HEK293 (cell line): ENCODE measurements at regions not wholly inside any gene's neighbourhood (a gene's known extent, or its start where the extent isn't known, plus 50 kb on each side); places are given as distances from the start of the nearest gene placed in this dataset.

Experiments used
- EGR2 ChIP-seq: fragments of 450-650 bp; formaldehyde crosslinking; IDR thresholded peaks from 2 replicates; pipeline ENCODE4 v1.5.1; 2016; ENCODE audit warnings: low read depth, missing biosample characterization, missing genetic modification characterization
- HOXC10 ChIP-seq: sonication (generic); formaldehyde crosslinking; IDR thresholded peaks from 2 replicates; pipeline ENCODE4 v1.8.1; 2023; ENCODE audit warnings: mild to moderate bottlenecking, missing genetic modification reagents
- KLF7 ChIP-seq: fragments of 450-650 bp; formaldehyde crosslinking; IDR thresholded peaks from 2 replicates; pipeline ENCODE4 v1.5.1; 2016; ENCODE audit warnings: missing biosample characterization, missing genetic modification characterization, borderline replicate concordance
- OSR2 ChIP-seq: fragments of 450-650 bp; formaldehyde crosslinking; IDR thresholded peaks from 2 replicates; pipeline ENCODE4 v1.5.1; 2016; ENCODE audit warnings: missing biosample characterization, missing genetic modification characterization
- OVOL3 ChIP-seq: fragments of 450-650 bp; formaldehyde crosslinking; IDR thresholded peaks from 2 replicates; pipeline ENCODE4 v1.5.1; 2016; ENCODE audit warnings: missing biosample characterization, missing genetic modification characterization
- SCRT1 ChIP-seq: fragments of 450-650 bp; formaldehyde crosslinking; IDR thresholded peaks from 2 replicates; pipeline ENCODE4 v1.5.1; 2016; ENCODE audit warnings: missing biosample characterization, missing genetic modification characterization, borderline replicate concordance
- WT1 ChIP-seq: fragments of 450-650 bp; formaldehyde crosslinking; IDR thresholded peaks from 2 replicates; pipeline ENCODE4 v1.5.1; 2016; ENCODE audit warnings: missing biosample characterization, missing genetic modification characterization
- ZFP3 ChIP-seq: fragments of 450-650 bp; formaldehyde crosslinking; IDR thresholded peaks from 2 replicates; pipeline ENCODE4 v1.5.1; 2016; ENCODE audit warnings: low read depth, missing biosample characterization, missing genetic modification characterization
- ZFP37 ChIP-seq: fragments of 450-650 bp; formaldehyde crosslinking; IDR thresholded peaks from 2 replicates; pipeline ENCODE4 v1.5.1; 2016; ENCODE audit warnings: missing biosample characterization, missing genetic modification characterization
- ZNF114 ChIP-seq: fragments of 450-650 bp; formaldehyde crosslinking; IDR thresholded peaks from 2 replicates; pipeline ENCODE4 v1.5.0; 2017; ENCODE audit warnings: missing biosample characterization, missing genetic modification characterization
- ZNF132 ChIP-seq: fragments of 450-650 bp; formaldehyde crosslinking; IDR thresholded peaks from 2 replicates; pipeline ENCODE4 v1.5.1; 2017; ENCODE audit warnings: missing biosample characterization, missing genetic modification characterization, borderline replicate concordance
- ZNF23 ChIP-seq: fragments of 450-650 bp; formaldehyde crosslinking; IDR thresholded peaks from 2 replicates; pipeline ENCODE4 v1.5.1; 2016; ENCODE audit warnings: missing biosample characterization, missing genetic modification characterization, borderline replicate concordance
- ZNF239 ChIP-seq: fragments of 450-650 bp; formaldehyde crosslinking; IDR thresholded peaks from 2 replicates; pipeline ENCODE4 v1.5.1; 2016; ENCODE audit warnings: missing biosample characterization, missing genetic modification characterization
- ZNF24 ChIP-seq: fragments of 450-650 bp; formaldehyde crosslinking; IDR thresholded peaks from 2 replicates; pipeline ENCODE4 v1.5.1; 2016; ENCODE audit warnings: missing biosample characterization, missing genetic modification characterization
- ZNF266 ChIP-seq: fragments of 450-650 bp; formaldehyde crosslinking; IDR thresholded peaks from 2 replicates; pipeline ENCODE4 v1.5.1; 2016; ENCODE audit warnings: missing biosample characterization, missing genetic modification characterization, low read depth
- ZNF335 ChIP-seq: fragments of 450-650 bp; formaldehyde crosslinking; conservative IDR thresholded peaks from 2 replicates; pipeline ENCODE4 v1.5.1; 2016; ENCODE audit warnings: missing biosample characterization, missing genetic modification characterization
- ZNF354C ChIP-seq: fragments of 450-650 bp; formaldehyde crosslinking; IDR thresholded peaks from 2 replicates; pipeline ENCODE4 v1.5.1; 2016; ENCODE audit warnings: missing biosample characterization, missing genetic modification characterization, low read depth, borderline replicate concordance
- ZNF366 ChIP-seq: fragments of 450-650 bp; formaldehyde crosslinking; conservative IDR thresholded peaks from 2 replicates; pipeline ENCODE4 v1.5.1; 2016; ENCODE audit warnings: missing biosample characterization, missing genetic modification characterization
- ZNF544 ChIP-seq: fragments of 450-650 bp; formaldehyde crosslinking; IDR thresholded peaks from 2 replicates; pipeline ENCODE4 v1.5.0; 2017; ENCODE audit warnings: missing biosample characterization, missing genetic modification characterization
- ZNF548 ChIP-seq: fragments of 450-650 bp; formaldehyde crosslinking; IDR thresholded peaks from 2 replicates; pipeline ENCODE4 v1.5.1; 2016; ENCODE audit warnings: missing biosample characterization, missing genetic modification characterization
- ZNF610 ChIP-seq: fragments of 450-650 bp; formaldehyde crosslinking; IDR thresholded peaks from 2 replicates; pipeline ENCODE4 v1.5.1; 2016; ENCODE audit warnings: missing biosample characterization, missing genetic modification characterization, borderline replicate concordance
- ZNF621 ChIP-seq: fragments of 450-650 bp; formaldehyde crosslinking; IDR thresholded peaks from 2 replicates; pipeline ENCODE4 v1.5.1; 2017; ENCODE audit warnings: missing biosample characterization, missing genetic modification characterization
- ZNF629 ChIP-seq: fragments of 450-650 bp; formaldehyde crosslinking; IDR thresholded peaks from 2 replicates; pipeline ENCODE4 v1.5.1; 2017; ENCODE audit warnings: missing biosample characterization, missing genetic modification characterization
- ZNF670 ChIP-seq: fragments of 450-650 bp; formaldehyde crosslinking; IDR thresholded peaks from 2 replicates; pipeline ENCODE4 v1.5.1; 2016; ENCODE audit warnings: missing biosample characterization, missing genetic modification characterization, low read depth
- ZNF677 ChIP-seq: fragments of 450-650 bp; IDR thresholded peaks from 2 replicates; pipeline ENCODE4 v1.5.0; 2018; ENCODE audit warnings: missing biosample characterization, mild to moderate bottlenecking, missing genetic modification characterization, moderate library complexity
- ZNF830 ChIP-seq: fragments of 450-650 bp; IDR thresholded peaks from 2 replicates; pipeline ENCODE4 v1.5.0; 2018; ENCODE audit warnings: missing biosample characterization, missing genetic modification characterization, low read depth, mild to moderate bottlenecking, moderate library complexity
- TF ChIP-seq, protein P1 (sequence below): fragments of 450-650 bp; formaldehyde crosslinking; IDR thresholded peaks from 2 replicates; pipeline ENCODE4 v1.5.1; 2016; ENCODE audit warnings: missing biosample characterization, missing genetic modification characterization
- TF ChIP-seq, protein P2 (sequence below): fragments of 450-650 bp; formaldehyde crosslinking; conservative IDR thresholded peaks from 2 replicates; pipeline ENCODE4 v1.5.1; 2016; ENCODE audit warnings: low read depth, missing biosample characterization, missing genetic modification characterization
- TF ChIP-seq, protein P3 (sequence below): fragments of 450-650 bp; formaldehyde crosslinking; IDR thresholded peaks from 2 replicates; pipeline ENCODE4 v1.5.1; 2016; ENCODE audit warnings: missing biosample characterization, missing genetic modification characterization, borderline replicate concordance
- TF ChIP-seq, protein P4 (sequence below): fragments of 450-650 bp; formaldehyde crosslinking; IDR thresholded peaks from 2 replicates; pipeline ENCODE4 v1.5.0; 2017; ENCODE audit warnings: missing biosample characterization, missing genetic modification characterization, borderline replicate concordance

DNA sequence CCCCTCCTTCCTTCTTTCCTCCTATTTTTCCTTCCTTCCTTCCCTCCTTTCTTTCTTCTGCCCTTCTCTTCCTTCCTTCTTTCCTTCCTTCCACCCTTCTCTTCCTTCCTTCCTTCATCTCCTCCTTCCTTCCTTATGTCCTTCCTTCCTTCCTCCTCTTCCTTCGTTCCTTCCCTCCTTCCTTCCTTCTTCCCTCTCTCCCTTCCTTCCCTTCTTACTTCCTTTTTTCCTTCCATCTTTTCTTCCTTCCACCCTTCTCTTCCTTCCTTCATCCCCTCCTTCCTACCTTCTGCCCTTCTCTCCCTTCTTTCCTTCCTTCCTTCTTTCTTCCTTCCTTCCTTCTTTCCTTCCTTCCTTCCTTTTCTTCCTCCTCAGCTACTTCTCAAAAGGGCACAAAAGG, 287.3 kb upstream of the ZNF507 start (continued):
- TF ChIP-seq ZNF670 (tag by site-specific recombination) = no peak
- TF ChIP-seq ZNF629 = no peak
- no peak for TF ChIP-seq ZNF830 (tag by site-specific recombination)
- TF ChIP-seq WT1 (tag by site-specific recombination) = no peak
- no peak for TF ChIP-seq SCRT1 (tag by site-specific recombination)
- no peak for TF ChIP-seq ZNF24 (tag by site-specific recombination)
- no peak for TF ChIP-seq ZNF23 (tag by site-specific recombination)
- no peak for TF ChIP-seq ZFP37
- TF ChIP-seq EGR2 (tag by site-specific recombination) = no peak
- TF ChIP-seq ZNF114 (tag by site-specific recombination) = 0 out of 2 replicates have a peak, but pooled peaks have one; percentile 57
- TF ChIP-seq ZNF239 (tag by site-specific recombination) = no peak
- peak; percentile 99 for TF ChIP-seq ZNF366 (tag by site-specific recombination)
- TF ChIP-seq ZNF266 (tag by site-specific recombination) = peak; percentile 47; the same call in 1 of the 2 replicates
- TF ChIP-seq, protein P1, sequence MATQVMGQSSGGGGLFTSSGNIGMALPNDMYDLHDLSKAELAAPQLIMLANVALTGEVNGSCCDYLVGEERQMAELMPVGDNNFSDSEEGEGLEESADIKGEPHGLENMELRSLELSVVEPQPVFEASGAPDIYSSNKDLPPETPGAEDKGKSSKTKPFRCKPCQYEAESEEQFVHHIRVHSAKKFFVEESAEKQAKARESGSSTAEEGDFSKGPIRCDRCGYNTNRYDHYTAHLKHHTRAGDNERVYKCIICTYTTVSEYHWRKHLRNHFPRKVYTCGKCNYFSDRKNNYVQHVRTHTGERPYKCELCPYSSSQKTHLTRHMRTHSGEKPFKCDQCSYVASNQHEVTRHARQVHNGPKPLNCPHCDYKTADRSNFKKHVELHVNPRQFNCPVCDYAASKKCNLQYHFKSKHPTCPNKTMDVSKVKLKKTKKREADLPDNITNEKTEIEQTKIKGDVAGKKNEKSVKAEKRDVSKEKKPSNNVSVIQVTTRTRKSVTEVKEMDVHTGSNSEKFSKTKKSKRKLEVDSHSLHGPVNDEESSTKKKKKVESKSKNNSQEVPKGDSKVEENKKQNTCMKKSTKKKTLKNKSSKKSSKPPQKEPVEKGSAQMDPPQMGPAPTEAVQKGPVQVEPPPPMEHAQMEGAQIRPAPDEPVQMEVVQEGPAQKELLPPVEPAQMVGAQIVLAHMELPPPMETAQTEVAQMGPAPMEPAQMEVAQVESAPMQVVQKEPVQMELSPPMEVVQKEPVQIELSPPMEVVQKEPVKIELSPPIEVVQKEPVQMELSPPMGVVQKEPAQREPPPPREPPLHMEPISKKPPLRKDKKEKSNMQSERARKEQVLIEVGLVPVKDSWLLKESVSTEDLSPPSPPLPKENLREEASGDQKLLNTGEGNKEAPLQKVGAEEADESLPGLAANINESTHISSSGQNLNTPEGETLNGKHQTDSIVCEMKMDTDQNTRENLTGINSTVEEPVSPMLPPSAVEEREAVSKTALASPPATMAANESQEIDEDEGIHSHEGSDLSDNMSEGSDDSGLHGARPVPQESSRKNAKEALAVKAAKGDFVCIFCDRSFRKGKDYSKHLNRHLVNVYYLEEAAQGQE (tag by site-specific recombination) = no peak
- no peak for TF ChIP-seq OSR2
- TF ChIP-seq ZNF621 (tag by site-specific recombination) = peak; percentile 76; the same call in 1 of the 2 replicates
- no peak for TF ChIP-seq HOXC10
- no peak for TF ChIP-seq ZNF132 (tag by site-specific recombination)
- TF ChIP-seq, protein P2, sequence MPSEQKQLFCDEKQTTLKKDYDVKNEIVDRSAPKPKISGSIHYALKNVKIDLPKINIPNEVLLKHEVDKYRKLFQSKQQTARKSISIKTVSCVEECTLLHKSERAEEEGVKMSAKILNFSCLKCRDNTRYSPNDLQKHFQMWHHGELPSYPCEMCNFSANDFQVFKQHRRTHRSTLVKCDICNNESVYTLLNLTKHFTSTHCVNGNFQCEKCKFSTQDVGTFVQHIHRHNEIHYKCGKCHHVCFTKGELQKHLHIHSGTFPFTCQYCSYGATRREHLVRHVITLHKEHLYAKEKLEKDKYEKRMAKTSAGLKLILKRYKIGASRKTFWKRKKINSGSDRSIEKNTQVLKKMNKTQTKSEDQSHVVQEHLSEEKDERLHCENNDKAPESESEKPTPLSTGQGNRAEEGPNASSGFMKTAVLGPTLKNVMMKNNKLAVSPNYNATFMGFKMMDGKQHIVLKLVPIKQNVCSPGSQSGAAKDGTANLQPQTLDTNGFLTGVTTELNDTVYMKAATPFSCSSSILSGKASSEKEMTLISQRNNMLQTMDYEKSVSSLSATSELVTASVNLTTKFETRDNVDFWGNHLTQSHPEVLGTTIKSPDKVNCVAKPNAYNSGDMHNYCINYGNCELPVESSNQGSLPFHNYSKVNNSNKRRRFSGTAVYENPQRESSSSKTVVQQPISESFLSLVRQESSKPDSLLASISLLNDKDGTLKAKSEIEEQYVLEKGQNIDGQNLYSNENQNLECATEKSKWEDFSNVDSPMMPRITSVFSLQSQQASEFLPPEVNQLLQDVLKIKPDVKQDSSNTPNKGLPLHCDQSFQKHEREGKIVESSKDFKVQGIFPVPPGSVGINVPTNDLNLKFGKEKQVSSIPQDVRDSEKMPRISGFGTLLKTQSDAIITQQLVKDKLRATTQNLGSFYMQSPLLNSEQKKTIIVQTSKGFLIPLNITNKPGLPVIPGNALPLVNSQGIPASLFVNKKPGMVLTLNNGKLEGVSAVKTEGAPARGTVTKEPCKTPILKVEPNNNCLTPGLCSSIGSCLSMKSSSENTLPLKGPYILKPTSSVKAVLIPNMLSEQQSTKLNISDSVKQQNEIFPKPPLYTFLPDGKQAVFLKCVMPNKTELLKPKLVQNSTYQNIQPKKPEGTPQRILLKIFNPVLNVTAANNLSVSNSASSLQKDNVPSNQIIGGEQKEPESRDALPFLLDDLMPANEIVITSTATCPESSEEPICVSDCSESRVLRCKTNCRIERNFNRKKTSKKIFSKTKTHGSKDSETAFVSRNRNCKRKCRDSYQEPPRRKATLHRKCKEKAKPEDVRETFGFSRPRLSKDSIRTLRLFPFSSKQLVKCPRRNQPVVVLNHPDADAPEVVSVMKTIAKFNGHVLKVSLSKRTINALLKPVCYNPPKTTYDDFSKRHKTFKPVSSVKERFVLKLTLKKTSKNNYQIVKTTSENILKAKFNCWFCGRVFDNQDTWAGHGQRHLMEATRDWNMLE = no peak
- TF ChIP-seq OVOL3 (tag by site-specific recombination) = no peak
- TF ChIP-seq ZNF354C (tag by site-specific recombination) = no peak
- no peak for TF ChIP-seq ZNF335 (tag by site-specific recombination)
- TF ChIP-seq ZNF677 (tag by site-specific recombination) = no peak
- no peak for TF ChIP-seq ZFP3 (tag by site-specific recombination)
- TF ChIP-seq ZNF548 (tag by site-specific recombination) = no peak
- TF ChIP-seq, protein P3, sequence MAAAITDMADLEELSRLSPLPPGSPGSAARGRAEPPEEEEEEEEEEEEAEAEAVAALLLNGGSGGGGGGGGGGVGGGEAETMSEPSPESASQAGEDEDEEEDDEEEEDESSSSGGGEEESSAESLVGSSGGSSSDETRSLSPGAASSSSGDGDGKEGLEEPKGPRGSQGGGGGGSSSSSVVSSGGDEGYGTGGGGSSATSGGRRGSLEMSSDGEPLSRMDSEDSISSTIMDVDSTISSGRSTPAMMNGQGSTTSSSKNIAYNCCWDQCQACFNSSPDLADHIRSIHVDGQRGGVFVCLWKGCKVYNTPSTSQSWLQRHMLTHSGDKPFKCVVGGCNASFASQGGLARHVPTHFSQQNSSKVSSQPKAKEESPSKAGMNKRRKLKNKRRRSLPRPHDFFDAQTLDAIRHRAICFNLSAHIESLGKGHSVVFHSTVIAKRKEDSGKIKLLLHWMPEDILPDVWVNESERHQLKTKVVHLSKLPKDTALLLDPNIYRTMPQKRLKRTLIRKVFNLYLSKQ (tag by site-specific recombination) = 0 out of 2 replicates have a peak, but pooled peaks have one; percentile 6
- TF ChIP-seq, protein P4, sequence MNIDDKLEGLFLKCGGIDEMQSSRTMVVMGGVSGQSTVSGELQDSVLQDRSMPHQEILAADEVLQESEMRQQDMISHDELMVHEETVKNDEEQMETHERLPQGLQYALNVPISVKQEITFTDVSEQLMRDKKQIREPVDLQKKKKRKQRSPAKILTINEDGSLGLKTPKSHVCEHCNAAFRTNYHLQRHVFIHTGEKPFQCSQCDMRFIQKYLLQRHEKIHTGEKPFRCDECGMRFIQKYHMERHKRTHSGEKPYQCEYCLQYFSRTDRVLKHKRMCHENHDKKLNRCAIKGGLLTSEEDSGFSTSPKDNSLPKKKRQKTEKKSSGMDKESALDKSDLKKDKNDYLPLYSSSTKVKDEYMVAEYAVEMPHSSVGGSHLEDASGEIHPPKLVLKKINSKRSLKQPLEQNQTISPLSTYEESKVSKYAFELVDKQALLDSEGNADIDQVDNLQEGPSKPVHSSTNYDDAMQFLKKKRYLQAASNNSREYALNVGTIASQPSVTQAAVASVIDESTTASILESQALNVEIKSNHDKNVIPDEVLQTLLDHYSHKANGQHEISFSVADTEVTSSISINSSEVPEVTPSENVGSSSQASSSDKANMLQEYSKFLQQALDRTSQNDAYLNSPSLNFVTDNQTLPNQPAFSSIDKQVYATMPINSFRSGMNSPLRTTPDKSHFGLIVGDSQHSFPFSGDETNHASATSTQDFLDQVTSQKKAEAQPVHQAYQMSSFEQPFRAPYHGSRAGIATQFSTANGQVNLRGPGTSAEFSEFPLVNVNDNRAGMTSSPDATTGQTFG = peak; percentile 78; the same call in 1 of the 2 replicates
- no peak for TF ChIP-seq KLF7 (tag by site-specific recombination)
- TF ChIP-seq ZNF610 (tag by site-specific recombination) = no peak
- peak; percentile 82 for TF ChIP-seq ZNF544 (tag by site-specific recombination)
